HepG2 (cell line): ENCODE measurements at regions not wholly inside any gene's neighbourhood (a gene's known extent, or its start where the extent isn't known, plus 50 kb on each side); places are given as distances from the start of the nearest gene placed in this dataset.

Experiments used
- GATAD1 ChIP-seq: IDR thresholded peaks from 2 replicates; pipeline ENCODE4 v1.6.1; 2016; ENCODE audit warnings: missing genetic modification reagents, missing compliant biosample characterization
- GFI1 ChIP-seq: sonication (generic); formaldehyde crosslinking; IDR thresholded peaks from 2 replicates; pipeline ENCODE4 v1.5.0; 2020; ENCODE audit warnings: missing genetic modification reagents, mild to moderate bottlenecking, borderline replicate concordance
- ZNF207 ChIP-seq: fragments of 450-650 bp; IDR thresholded peaks from 2 replicates; pipeline ENCODE4 v1.6.1; 2016; ENCODE audit warnings: antibody characterized with exemption, borderline replicate concordance
- TF ChIP-seq, protein P1 (sequence below): sonication (generic); formaldehyde crosslinking; IDR thresholded peaks from 2 replicates; pipeline ENCODE4 v1.5.0; 2020; ENCODE audit warnings: mild to moderate bottlenecking, missing genetic modification reagents, moderate library complexity

DNA sequence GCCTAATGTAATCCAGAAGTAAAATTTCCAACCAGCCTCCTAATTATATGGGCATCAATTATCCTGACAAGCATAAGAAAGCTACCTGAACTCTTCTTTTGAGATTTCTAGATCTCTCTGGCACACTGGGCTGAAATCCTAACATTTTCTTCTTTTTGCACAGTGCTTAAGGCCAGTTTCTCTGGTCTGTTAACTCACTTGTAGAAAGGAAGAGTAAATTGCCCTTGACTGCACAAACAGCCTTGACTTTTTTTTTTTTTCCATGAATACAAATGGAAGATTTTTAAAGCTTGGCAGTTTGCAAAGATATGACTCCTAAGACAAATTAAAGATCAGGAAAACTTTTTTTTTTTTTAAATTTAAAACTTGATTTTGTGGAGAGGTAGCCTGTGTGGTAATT, 291.2 kb upstream of the MON1B start:
- TF ChIP-seq GFI1 (CRISPR knock-in tag): no peak
- TF ChIP-seq ZNF207: no peak
- TF ChIP-seq, protein P1, sequence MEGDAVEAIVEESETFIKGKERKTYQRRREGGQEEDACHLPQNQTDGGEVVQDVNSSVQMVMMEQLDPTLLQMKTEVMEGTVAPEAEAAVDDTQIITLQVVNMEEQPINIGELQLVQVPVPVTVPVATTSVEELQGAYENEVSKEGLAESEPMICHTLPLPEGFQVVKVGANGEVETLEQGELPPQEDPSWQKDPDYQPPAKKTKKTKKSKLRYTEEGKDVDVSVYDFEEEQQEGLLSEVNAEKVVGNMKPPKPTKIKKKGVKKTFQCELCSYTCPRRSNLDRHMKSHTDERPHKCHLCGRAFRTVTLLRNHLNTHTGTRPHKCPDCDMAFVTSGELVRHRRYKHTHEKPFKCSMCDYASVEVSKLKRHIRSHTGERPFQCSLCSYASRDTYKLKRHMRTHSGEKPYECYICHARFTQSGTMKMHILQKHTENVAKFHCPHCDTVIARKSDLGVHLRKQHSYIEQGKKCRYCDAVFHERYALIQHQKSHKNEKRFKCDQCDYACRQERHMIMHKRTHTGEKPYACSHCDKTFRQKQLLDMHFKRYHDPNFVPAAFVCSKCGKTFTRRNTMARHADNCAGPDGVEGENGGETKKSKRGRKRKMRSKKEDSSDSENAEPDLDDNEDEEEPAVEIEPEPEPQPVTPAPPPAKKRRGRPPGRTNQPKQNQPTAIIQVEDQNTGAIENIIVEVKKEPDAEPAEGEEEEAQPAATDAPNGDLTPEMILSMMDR (CRISPR knock-in tag): no peak
- no peak for TF ChIP-seq GATAD1 (CRISPR knock-in tag)
